ENCODE measurements at regions not wholly inside any gene's neighbourhood (a gene's known extent, or its start where the extent isn't known, plus 50 kb on each side); places are given as distances from the start of the nearest gene placed in this dataset.

GRCh38 chr6:14964556-14965270, 281.2 kb upstream of the JARID2 start:
- no peaks in the 10 kb centered on the region for H3K4me1 Mint-ChIP-seq
- H3K36me3 Mint-ChIP-seq: no peaks in the 10 kb centered on the region
- no peak overlapping the region for H3K4me3 Mint-ChIP-seq
- H3K27ac Mint-ChIP-seq: no peak overlapping the region
- ATAC-seq (ENCODE audit: low read depth) (no peak), DNase-seq (no peak)
- H3K9me3 Mint-ChIP-seq: peaks cover 4% of the 10 kb centered on the region
- POLR2A ChIA-PET: no interaction called here
- H3K27me3 Mint-ChIP-seq: no peaks in the 10 kb centered on the region

- ATAC-seq (ENCODE audit: low read depth) (no peak), DNase-seq (no peak)
- no peak overlapping the region for H3K27ac Mint-ChIP-seq
Observed at GRCh38 chr6:14965424-14966075, 280.3 kb upstream of the JARID2 start.

GRCh38 chr6:14966096-14966905, 279.6 kb upstream of the JARID2 start:
- Mint-ChIP-seq H3K4me3 (no peak overlapping the region), H3K27me3 (no peaks in the 10 kb centered on the region), H3K27ac (no peak overlapping the region), H3K9me3 (peaks cover 4% of the 10 kb centered on the region), H3K36me3 (no peaks in the 10 kb centered on the region), H3K4me1 (no peaks in the 10 kb centered on the region)
- POLR2A ChIA-PET: no interaction called here
- DNase-seq (no peak), ATAC-seq (ENCODE audit: low read depth) (no peak)

More at GRCh38 chr6:14965424-14966075, 280.3 kb upstream of the JARID2 start:
- H3K4me3 Mint-ChIP-seq: no peak overlapping the region
- H3K27me3 Mint-ChIP-seq: no peaks in the 10 kb centered on the region
- no peaks in the 10 kb centered on the region for H3K4me1 Mint-ChIP-seq
- no peaks in the 10 kb centered on the region for H3K36me3 Mint-ChIP-seq
- POLR2A ChIA-PET: no interaction called here
- peaks cover 4% of the 10 kb centered on the region for H3K9me3 Mint-ChIP-seq

GRCh38 chr6:14966906-14967711, 278.8 kb upstream of the JARID2 start:
- POLR2A ChIA-PET: interaction anchor here (0.6 kb wide), 1 partner anchor 241 kb away, joined by 5 read pairs; no protein-coding TSS in a partner anchor
- DNase-seq: no peak
- Mint-ChIP-seq H3K27me3 (no peaks in the 10 kb centered on the region), H3K4me3 (no peak overlapping the region), H3K36me3 (no peaks in the 10 kb centered on the region), H3K4me1 (no peaks in the 10 kb centered on the region), H3K27ac (no peak overlapping the region), H3K9me3 (peaks cover 4% of the 10 kb centered on the region)
- ATAC-seq (ENCODE audit: low read depth): no peak

- DNase-seq (no peak), ATAC-seq (ENCODE audit: low read depth) (no peak)
- Mint-ChIP-seq H3K27me3 (no peaks in the 10 kb centered on the region), H3K9me3 (peaks cover 5% of the 10 kb centered on the region), H3K27ac (no peak overlapping the region), H3K36me3 (no peaks in the 10 kb centered on the region), H3K4me1 (no peaks in the 10 kb centered on the region), H3K4me3 (no peak overlapping the region)
- POLR2A ChIA-PET: interaction anchor here (0.6 kb wide), 1 partner anchor 240 kb away, joined by 5 read pairs; no protein-coding TSS in a partner anchor
Observed at GRCh38 chr6:14968056-14968637, 277.7 kb upstream of the JARID2 start.

GRCh38 chr6:14969126-14969525, 276.7 kb upstream of the JARID2 start:
- POLR2A ChIA-PET: no interaction called here
- H3K9me3 Mint-ChIP-seq: peaks cover 5% of the 10 kb centered on the region
- no peaks in the 10 kb centered on the region for H3K27me3 Mint-ChIP-seq
- no peak for DNase-seq
- no peaks in the 10 kb centered on the region for H3K36me3 Mint-ChIP-seq
- no peaks in the 10 kb centered on the region for H3K4me1 Mint-ChIP-seq
- H3K4me3 Mint-ChIP-seq: no peak overlapping the region
- no peak overlapping the region for H3K27ac Mint-ChIP-seq
- ATAC-seq (ENCODE audit: low read depth): no peak

GRCh38 chr6:14972379-14973067, 273.3 kb upstream of the JARID2 start:
- DNase-seq: no peak
- Mint-ChIP-seq H3K27me3 (peaks cover 2% of the 10 kb centered on the region), H3K9me3 (peaks cover 5% of the 10 kb centered on the region), H3K4me1 (peaks cover 1% of the 10 kb centered on the region), H3K36me3 (no peaks in the 10 kb centered on the region), H3K27ac (no peak overlapping the region), H3K4me3 (no peak overlapping the region)
- no peak for ATAC-seq (ENCODE audit: low read depth)
- POLR2A ChIA-PET: no interaction called here

GRCh38 chr6:14974372-14974771, 271.5 kb upstream of the JARID2 start:
- peaks cover 2% of the 10 kb centered on the region for H3K27me3 Mint-ChIP-seq
- ATAC-seq (ENCODE audit: low read depth) (no peak), DNase-seq (no peak)
- H3K36me3 Mint-ChIP-seq: no peaks in the 10 kb centered on the region
- no peak overlapping the region for H3K27ac Mint-ChIP-seq
- H3K4me1 Mint-ChIP-seq: peaks cover 1% of the 10 kb centered on the region
- peaks cover 1% of the 10 kb centered on the region for H3K9me3 Mint-ChIP-seq
- POLR2A ChIA-PET: no interaction called here
- H3K4me3 Mint-ChIP-seq: no peak overlapping the region

- Mint-ChIP-seq H3K4me1 (peaks cover 1% of the 10 kb centered on the region), H3K4me3 (no peak overlapping the region), H3K36me3 (no peaks in the 10 kb centered on the region), H3K27me3 (peaks cover 2% of the 10 kb centered on the region), H3K9me3 (peaks cover 3% of the 10 kb centered on the region), H3K27ac (no peak overlapping the region)
- DNase-seq (no peak), ATAC-seq (ENCODE audit: low read depth) (no peak)
- POLR2A ChIA-PET: interaction anchor here (0.7 kb wide), 1 partner anchor 447 kb away, joined by 4 read pairs; no protein-coding TSS in a partner anchor
Observed at GRCh38 chr6:14974792-14975470, 270.9 kb upstream of the JARID2 start.

- peaks cover 1% of the 10 kb centered on the region for H3K4me1 Mint-ChIP-seq
- ATAC-seq (ENCODE audit: low read depth) (no peak), DNase-seq (no peak)
- H3K27me3 Mint-ChIP-seq: peaks cover 2% of the 10 kb centered on the region
- H3K4me3 Mint-ChIP-seq: no peak overlapping the region
- H3K36me3 Mint-ChIP-seq: no peaks in the 10 kb centered on the region
- H3K27ac Mint-ChIP-seq: no peak overlapping the region
- H3K9me3 Mint-ChIP-seq: peaks cover 3% of the 10 kb centered on the region
- POLR2A ChIA-PET: interaction anchor here (0.7 kb wide), 1 partner anchor 447 kb away, joined by 4 read pairs; no protein-coding TSS in a partner anchor
Observed at GRCh38 chr6:14975471-14975817, 270.4 kb upstream of the JARID2 start.

- Mint-ChIP-seq H3K4me3 (no peak overlapping the region), H3K27me3 (peaks cover 5% of the 10 kb centered on the region), H3K27ac (no peak overlapping the region), H3K4me1 (peaks cover 1% of the 10 kb centered on the region), H3K9me3 (peaks cover 2% of the 10 kb centered on the region), H3K36me3 (no peaks in the 10 kb centered on the region)
- POLR2A ChIA-PET: no interaction called here
- DNase-seq (no peak), ATAC-seq (ENCODE audit: low read depth) (no peak)
Observed at GRCh38 chr6:14977747-14978382, 268.0 kb upstream of the JARID2 start.

- no peaks in the 10 kb centered on the region for H3K4me1 Mint-ChIP-seq
- no peaks in the 10 kb centered on the region for H3K36me3 Mint-ChIP-seq
- H3K4me3 Mint-ChIP-seq: no peak overlapping the region
- POLR2A ChIA-PET: no interaction called here
- peaks cover 7% of the 10 kb centered on the region for H3K27me3 Mint-ChIP-seq
- DNase-seq (no peak), ATAC-seq (ENCODE audit: low read depth) (no peak)
- H3K9me3 Mint-ChIP-seq: peaks cover 2% of the 10 kb centered on the region
- H3K27ac Mint-ChIP-seq: no peak overlapping the region
Observed at GRCh38 chr6:14981960-14982359, 263.9 kb upstream of the JARID2 start.

All from activated naive CD8-positive, alpha-beta T cell treated with anti-CD3 and anti-CD28 coated beads, Interleukin-2, amount 10 ng/mL, durations not matched to agents 7 days and 5 days (primary cell).